ENCODE measurements at regions not wholly inside any gene's neighbourhood (a gene's known extent, or its start where the extent isn't known, plus 50 kb on each side); places are given as distances from the start of the nearest gene placed in this dataset.
"Not testable (repeated sequence)": the region's sequence is repeated elsewhere in the genome, so short reads cannot be mapped to it uniquely, and the experiment has no call there.

DNA sequence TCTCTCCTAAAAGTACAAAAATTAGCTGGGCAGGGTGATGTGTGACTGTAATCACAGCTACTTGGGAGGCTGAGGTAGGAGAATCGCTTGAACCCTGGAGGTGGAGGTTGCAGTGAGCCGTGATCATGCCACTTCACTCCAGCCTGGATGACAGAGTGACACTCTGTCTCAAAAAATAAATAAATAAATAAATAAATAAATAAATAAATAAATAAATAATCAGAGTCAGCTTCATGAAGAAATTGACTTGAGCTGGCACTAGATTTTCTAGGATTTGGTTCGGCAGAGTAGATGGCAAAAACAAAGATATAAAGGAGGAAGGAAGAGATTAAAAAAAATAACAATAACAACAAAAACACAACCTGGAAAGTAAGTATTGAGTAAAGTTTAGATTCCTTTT is 311.9 kb downstream of the AMY1C start:
- TF ChIP-seq, protein P1, sequence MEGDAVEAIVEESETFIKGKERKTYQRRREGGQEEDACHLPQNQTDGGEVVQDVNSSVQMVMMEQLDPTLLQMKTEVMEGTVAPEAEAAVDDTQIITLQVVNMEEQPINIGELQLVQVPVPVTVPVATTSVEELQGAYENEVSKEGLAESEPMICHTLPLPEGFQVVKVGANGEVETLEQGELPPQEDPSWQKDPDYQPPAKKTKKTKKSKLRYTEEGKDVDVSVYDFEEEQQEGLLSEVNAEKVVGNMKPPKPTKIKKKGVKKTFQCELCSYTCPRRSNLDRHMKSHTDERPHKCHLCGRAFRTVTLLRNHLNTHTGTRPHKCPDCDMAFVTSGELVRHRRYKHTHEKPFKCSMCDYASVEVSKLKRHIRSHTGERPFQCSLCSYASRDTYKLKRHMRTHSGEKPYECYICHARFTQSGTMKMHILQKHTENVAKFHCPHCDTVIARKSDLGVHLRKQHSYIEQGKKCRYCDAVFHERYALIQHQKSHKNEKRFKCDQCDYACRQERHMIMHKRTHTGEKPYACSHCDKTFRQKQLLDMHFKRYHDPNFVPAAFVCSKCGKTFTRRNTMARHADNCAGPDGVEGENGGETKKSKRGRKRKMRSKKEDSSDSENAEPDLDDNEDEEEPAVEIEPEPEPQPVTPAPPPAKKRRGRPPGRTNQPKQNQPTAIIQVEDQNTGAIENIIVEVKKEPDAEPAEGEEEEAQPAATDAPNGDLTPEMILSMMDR (IDR thresholded peaks at IDR 0.05; ENCODE audit: borderline replicate concordance, extremely low read depth, low read length, poor library complexity, severe bottlenecking): not testable (repeated sequence)
- not testable (repeated sequence) for TF ChIP-seq EZH2 (IDR thresholded peaks at IDR 0.05; ENCODE audit: borderline replicate concordance, low read depth, low read length, severe bottlenecking)
